Erythroblast (primary cell): ENCODE measurements at regions not wholly inside any gene's neighbourhood (a gene's known extent, or its start where the extent isn't known, plus 50 kb on each side); places are given as distances from the start of the nearest gene placed in this dataset.

ENCODE experiments used
- GATA1 ChIP-seq: IDR thresholded peaks from 2 replicates; pipeline ENCODE4 v1.6.1; 2011; ENCODE audit warnings: low read depth, mild to moderate bottlenecking, control low read depth, low read length, moderate library complexity
- POLR2A ChIP-seq: IDR thresholded peaks from 2 replicates; pipeline ENCODE4 v1.6.1; 2011; ENCODE audit warnings: mild to moderate bottlenecking, low read length

DNA sequence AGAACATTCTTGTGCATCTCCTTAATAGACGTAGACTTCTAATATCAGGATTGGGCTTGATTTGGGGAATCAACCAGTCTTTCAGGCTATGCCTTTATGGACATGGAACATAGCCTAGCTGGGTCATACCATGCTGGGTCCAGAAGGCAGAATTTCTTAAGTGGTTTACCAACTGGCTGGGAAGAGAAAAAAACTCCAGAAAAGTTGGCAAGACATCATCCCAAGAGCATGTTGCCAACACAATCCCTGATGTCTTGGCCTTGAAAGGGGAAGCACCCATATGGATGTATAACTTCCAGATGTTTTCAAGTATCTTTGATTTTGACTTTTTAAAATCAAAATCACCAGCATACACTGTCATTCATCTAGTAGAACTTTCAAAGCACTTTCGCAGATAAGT, 138.0 kb upstream of the FGF13 start:
- TF ChIP-seq POLR2A (no peak), GATA1 (no peak)
